Glutamatergic neuron (in vitro differentiated cells): ENCODE measurements at regions not wholly inside any gene's neighbourhood (a gene's known extent, or its start where the extent isn't known, plus 50 kb on each side); places are given as distances from the start of the nearest gene placed in this dataset.

Experiments
- DNase-seq: peaks from one replicate; pipeline ENCODE4 v3.0.0; 2022
- H3K27ac Mint-ChIP-seq: one replicate; pipeline ENCODE4 v1.8.0; 2020; ENCODE audit warnings: mild to moderate bottlenecking, mixed read lengths, inconsistent platforms; ENCODE audit not compliant: unreplicated experiment
- H3K27me3 Mint-ChIP-seq: one replicate; pipeline ENCODE4 v1.8.0; 2020; ENCODE audit warnings: mild to moderate bottlenecking, moderate library complexity, mixed read lengths, inconsistent platforms; ENCODE audit not compliant: unreplicated experiment
- H3K36me3 Mint-ChIP-seq: one replicate; pipeline ENCODE4 v1.8.0; 2020; ENCODE audit warnings: mild to moderate bottlenecking, mixed read lengths, inconsistent platforms; ENCODE audit not compliant: unreplicated experiment
- H3K4me1 Mint-ChIP-seq: one replicate; pipeline ENCODE4 v1.8.0; 2020; ENCODE audit warnings: mild to moderate bottlenecking, low read depth, mixed read lengths, inconsistent platforms; ENCODE audit not compliant: unreplicated experiment
- H3K4me3 Mint-ChIP-seq: one replicate; pipeline ENCODE4 v1.8.0; 2020; ENCODE audit warnings: mild to moderate bottlenecking, mixed read lengths, inconsistent platforms; ENCODE audit not compliant: unreplicated experiment
- H3K9me3 Mint-ChIP-seq: one replicate; pipeline ENCODE4 v1.8.0; 2020; ENCODE audit warnings: mild to moderate bottlenecking, moderate library complexity, mixed read lengths, inconsistent platforms; ENCODE audit not compliant: unreplicated experiment
- TF ChIP-seq, protein P1 (sequence below): fragments of 200-600 bp; sonication (generic); IDR thresholded peaks from one replicate; pipeline ENCODE4 v1.5.0; 2021; ENCODE audit not compliant: partially characterized antibody, unreplicated experiment

DNA sequence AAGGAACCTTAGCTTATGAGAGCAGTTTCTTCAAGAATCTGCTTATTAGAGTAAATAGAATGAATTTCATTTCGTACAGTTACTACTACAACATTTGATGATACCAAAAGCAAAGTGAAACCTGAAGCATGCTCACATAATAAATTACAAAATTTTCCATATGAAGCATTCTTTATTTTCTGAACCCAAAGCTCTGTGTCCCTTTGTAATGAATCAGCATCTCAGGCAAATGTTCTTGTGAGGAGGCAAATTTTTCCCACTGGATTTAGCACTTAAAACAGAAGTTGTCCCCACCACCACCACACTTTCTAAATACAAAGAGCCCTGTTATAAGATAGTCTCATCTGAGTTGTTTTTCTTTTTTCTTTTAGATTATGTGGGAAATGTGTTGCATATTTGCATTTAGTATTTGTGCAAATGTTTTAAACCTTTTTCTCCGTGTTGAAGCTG lies 70.7 kb upstream of the NFKB1 start:
- Mint-ChIP-seq H3K27ac (no peak overlapping the region), H3K27me3 (peaks cover 2% of the 10 kb centered on the region), H3K36me3 (no peaks in the 10 kb centered on the region), H3K4me1 (no peaks in the 10 kb centered on the region), H3K4me3 (peak overlapping the region; percentile 84), H3K9me3 (no peaks in the 10 kb centered on the region)
- DNase-seq: no peak
- TF ChIP-seq, protein P1, sequence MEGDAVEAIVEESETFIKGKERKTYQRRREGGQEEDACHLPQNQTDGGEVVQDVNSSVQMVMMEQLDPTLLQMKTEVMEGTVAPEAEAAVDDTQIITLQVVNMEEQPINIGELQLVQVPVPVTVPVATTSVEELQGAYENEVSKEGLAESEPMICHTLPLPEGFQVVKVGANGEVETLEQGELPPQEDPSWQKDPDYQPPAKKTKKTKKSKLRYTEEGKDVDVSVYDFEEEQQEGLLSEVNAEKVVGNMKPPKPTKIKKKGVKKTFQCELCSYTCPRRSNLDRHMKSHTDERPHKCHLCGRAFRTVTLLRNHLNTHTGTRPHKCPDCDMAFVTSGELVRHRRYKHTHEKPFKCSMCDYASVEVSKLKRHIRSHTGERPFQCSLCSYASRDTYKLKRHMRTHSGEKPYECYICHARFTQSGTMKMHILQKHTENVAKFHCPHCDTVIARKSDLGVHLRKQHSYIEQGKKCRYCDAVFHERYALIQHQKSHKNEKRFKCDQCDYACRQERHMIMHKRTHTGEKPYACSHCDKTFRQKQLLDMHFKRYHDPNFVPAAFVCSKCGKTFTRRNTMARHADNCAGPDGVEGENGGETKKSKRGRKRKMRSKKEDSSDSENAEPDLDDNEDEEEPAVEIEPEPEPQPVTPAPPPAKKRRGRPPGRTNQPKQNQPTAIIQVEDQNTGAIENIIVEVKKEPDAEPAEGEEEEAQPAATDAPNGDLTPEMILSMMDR: no peak

DNA sequence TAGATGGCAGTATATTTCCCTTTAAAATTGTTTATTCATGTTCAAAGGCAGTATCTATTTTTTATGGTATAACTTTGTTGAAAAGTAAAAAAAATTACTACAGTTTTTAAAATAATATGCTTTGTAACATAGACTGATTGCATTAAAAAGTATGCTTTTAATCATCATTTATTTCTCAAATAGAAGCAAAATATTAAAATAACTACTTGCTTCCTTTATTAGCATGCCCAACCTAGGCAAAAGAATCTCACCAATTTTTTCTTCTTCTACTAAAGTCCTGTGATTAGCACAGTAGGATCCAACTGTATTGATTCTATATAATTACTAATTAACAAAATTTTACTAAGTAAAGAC lies 69.6 kb upstream of the NFKB1 start:
- Mint-ChIP-seq H3K27ac (no peak overlapping the region), H3K4me3 (peak overlapping the region; percentile 84), H3K27me3 (peaks cover 2% of the 10 kb centered on the region), H3K4me1 (no peaks in the 10 kb centered on the region), H3K9me3 (no peaks in the 10 kb centered on the region), H3K36me3 (peaks cover 2% of the 10 kb centered on the region)
- TF ChIP-seq, protein P1: peak; percentile 51
- DNase-seq: no peak

DNA sequence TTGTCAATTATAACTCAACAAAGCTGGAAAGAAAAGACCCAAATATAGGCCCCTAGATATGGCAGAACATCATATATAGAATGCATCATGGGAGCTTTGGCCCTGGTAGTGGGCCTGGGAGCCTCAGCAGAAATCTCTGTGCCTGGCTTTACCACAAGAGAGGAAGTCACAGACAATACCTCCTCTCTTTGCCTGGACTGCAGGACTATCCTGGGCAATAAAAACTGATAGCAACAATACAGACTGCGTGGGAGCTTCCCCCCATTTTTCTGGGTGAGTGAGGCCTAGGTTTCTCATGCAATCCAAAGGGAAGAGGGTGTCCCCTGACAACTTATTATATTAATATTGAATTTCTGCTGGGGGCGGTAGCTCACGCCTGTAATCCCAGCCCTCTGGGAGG lies 64.0 kb upstream of the NFKB1 start:
- Mint-ChIP-seq H3K9me3 (no peaks in the 10 kb centered on the region), H3K27ac (no peak overlapping the region), H3K36me3 (peaks cover 4% of the 10 kb centered on the region), H3K4me3 (no peak overlapping the region), H3K4me1 (peaks cover 8% of the 10 kb centered on the region), H3K27me3 (no peaks in the 10 kb centered on the region)
- no peak for DNase-seq
- TF ChIP-seq, protein P1: no peak

DNA sequence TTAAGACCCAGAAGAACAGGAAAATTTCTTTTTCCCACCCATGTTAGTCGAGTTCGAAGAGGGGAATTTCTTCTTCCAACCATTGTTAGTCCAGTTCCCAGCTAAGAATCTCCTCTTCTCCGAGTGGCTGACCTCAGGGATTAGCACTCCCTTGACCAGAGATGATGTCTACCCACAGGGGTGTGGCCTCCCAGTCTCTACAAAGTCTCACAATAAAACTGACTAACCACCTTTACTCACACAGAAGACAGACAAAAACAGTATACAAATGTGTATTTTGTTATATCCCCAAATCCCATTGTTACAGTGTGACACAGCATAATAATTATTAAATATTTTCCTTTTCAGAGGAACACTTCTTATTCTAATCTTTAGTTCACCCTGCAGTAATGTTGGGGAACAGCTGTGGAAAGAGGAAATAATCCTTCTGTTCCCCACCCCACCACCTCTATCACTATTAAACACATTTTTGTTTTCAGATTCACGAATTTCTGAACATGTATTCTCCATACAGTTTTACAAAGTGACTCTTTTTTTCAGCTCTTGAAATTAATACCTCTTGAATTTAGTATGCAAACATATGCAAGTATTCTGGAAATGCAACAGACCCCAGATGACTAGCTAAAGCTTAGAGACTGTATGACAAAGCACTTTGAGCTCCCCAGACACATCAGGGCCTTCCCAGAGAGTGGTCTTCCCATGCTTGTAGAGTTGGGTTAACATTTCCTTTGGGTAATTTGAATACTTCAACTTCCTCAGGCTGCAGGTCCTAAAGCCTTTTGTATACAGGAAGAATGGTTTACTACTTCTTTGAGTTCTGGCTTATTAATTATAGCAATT lies 62.5 kb upstream of the NFKB1 start:
- Mint-ChIP-seq H3K4me3 (no peak overlapping the region), H3K9me3 (no peaks in the 10 kb centered on the region), H3K27ac (no peak overlapping the region), H3K36me3 (peaks cover 4% of the 10 kb centered on the region), H3K27me3 (no peaks in the 10 kb centered on the region), H3K4me1 (peaks cover 8% of the 10 kb centered on the region)
- TF ChIP-seq, protein P1: no peak
- DNase-seq: no peak

DNA sequence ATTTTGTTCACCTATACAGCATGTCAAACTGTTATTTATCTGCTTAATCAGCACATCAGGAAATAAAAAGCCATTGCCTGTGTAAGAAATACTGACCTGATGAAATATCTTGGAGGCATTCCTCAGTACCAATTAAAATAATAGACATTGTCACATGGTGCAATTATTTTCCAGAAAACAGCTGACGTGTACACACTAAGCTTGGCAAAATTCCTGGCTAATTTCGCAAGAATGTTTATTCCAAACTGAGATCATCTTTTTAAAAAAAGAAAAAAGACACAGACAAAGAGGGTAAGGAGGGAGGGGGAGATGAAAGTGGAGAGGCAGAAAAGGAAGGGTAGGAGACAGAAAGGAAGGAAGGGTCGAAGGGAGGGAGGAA lies 61.9 kb upstream of the NFKB1 start:
- Mint-ChIP-seq H3K4me1 (peaks cover 8% of the 10 kb centered on the region), H3K27me3 (no peaks in the 10 kb centered on the region), H3K36me3 (peaks cover 4% of the 10 kb centered on the region), H3K4me3 (no peak overlapping the region), H3K9me3 (no peaks in the 10 kb centered on the region), H3K27ac (peak overlapping the region; percentile 7)
- TF ChIP-seq, protein P1: no peak
- DNase-seq: no peak
